GM12874 (cell line): ENCODE measurements at regions not wholly inside any gene's neighbourhood (a gene's known extent, or its start where the extent isn't known, plus 50 kb on each side); places are given as distances from the start of the nearest gene placed in this dataset.

Experiments used
- CTCF ChIP-seq: IDR thresholded peaks from 2 replicates; pipeline ENCODE4 v1.5.1; 2011; ENCODE audit warnings: low read depth, mild to moderate bottlenecking, control low read depth, low read length, moderate library complexity; ENCODE audit not compliant: insufficient read depth

- no peak for TF ChIP-seq CTCF
Observed at GRCh38 chrX:40885989-40886388, 150.6 kb upstream of the MED14 start.

GRCh38 chrX:40887476-40887875 is 152.1 kb upstream of the MED14 start:
- no peak for TF ChIP-seq CTCF

GRCh38 chrX:40891798-40892197 is 156.5 kb upstream of the MED14 start:
- TF ChIP-seq CTCF = no peak

- no peak for TF ChIP-seq CTCF
Observed at GRCh38 chrX:40893251-40893910, 158.0 kb upstream of the MED14 start.

- no peak for TF ChIP-seq CTCF
Observed at GRCh38 chrX:40895246-40895645, 159.9 kb upstream of the MED14 start.

- no peak for TF ChIP-seq CTCF
Observed at GRCh38 chrX:40897718-40898270, 162.5 kb upstream of the MED14 start.

GRCh38 chrX:40908026-40908425 is 172.7 kb upstream of the MED14 start:
- no peak for TF ChIP-seq CTCF
